K562 (cell line): ENCODE measurements at regions not wholly inside any gene's neighbourhood (a gene's known extent, or its start where the extent isn't known, plus 50 kb on each side); places are given as distances from the start of the nearest gene placed in this dataset.

Source experiments
- BCOR ChIP-seq: fragments of 450-650 bp; IDR thresholded peaks from 2 replicates; pipeline ENCODE4 v1.6.1; 2016
- BHLHE40 ChIP-seq: IDR thresholded peaks from 2 replicates; pipeline ENCODE4 v1.6.1; 2011; ENCODE audit warnings: low read length, improper control_type of control experiment
- CBX3 ChIP-seq, 2 experiments: IDR thresholded peaks; 1 replicate in 1 of 2; 2 replicates in 1 of 2; pipeline ENCODE4 v1.6.1; 2012; ENCODE audit warnings: inconsistent platforms in 2 of 2, low read length in 2 of 2, borderline replicate concordance in 1 of 2, control low read depth in 1 of 2
- MAFK ChIP-seq: IDR thresholded peaks from 2 replicates; pipeline ENCODE4 v1.6.1; 2011; ENCODE audit warnings: low read length, improper control_type of control experiment
- RAD21 ChIP-seq, 2 experiments: fragments of 250-450 bp in 1 of 2; fragments of 450-650 bp in 1 of 2; sonication (Bioruptor Pico) in 1 of 2; formaldehyde crosslinking in 1 of 2; IDR thresholded peaks in 1 of 2; conservative IDR thresholded peaks in 1 of 2; 2 replicates each; pipeline versions ENCODE4 v1.4.0 to v1.8.0; 2020 to 2022; ENCODE audit warnings: mild to moderate bottlenecking in 2 of 2, moderate library complexity in 1 of 2
- REST ChIP-seq, 2 experiments: fragments of 450-650 bp; formaldehyde crosslinking in 1 of 2; IDR thresholded peaks; 2 replicates each; pipeline versions ENCODE4 v1.4.0 to v1.6.1; 2014 to 2020; ENCODE audit warnings: mild to moderate bottlenecking in 2 of 2, borderline replicate concordance in 1 of 2, low read depth in 1 of 2
- SMARCA4 ChIP-seq: fragments of 450-650 bp; IDR thresholded peaks from 2 replicates; pipeline ENCODE4 v1.6.1; 2016
- TCF7L2 ChIP-seq: fragments of 150-350 bp; IDR thresholded peaks from 2 replicates; pipeline ENCODE4 v1.6.1; 2016; ENCODE audit warnings: low read depth, mild to moderate bottlenecking, low read length, moderate library complexity
- TEAD4 ChIP-seq, 2 experiments: sonication (generic) in 1 of 2; formaldehyde crosslinking in 1 of 2; IDR thresholded peaks; 2 replicates each; pipeline versions ENCODE4 v1.6.1 to v1.8.0; 2012 to 2022; ENCODE audit warnings: borderline replicate concordance in 1 of 2, inconsistent platforms in 1 of 2, low read length in 1 of 2, mild to moderate bottlenecking in 1 of 2, missing genetic modification reagents in 1 of 2
- ZBTB2 ChIP-seq: fragments of 450-650 bp; IDR thresholded peaks from 2 replicates; pipeline ENCODE4 v1.6.1; 2016; ENCODE audit warnings: antibody characterized with exemption
- ZBTB9 ChIP-seq: fragments of 450-650 bp; formaldehyde crosslinking; IDR thresholded peaks from 2 replicates; pipeline ENCODE4 v1.4.0; 2020; ENCODE audit warnings: mild to moderate bottlenecking, moderate library complexity
- ZNF12 ChIP-seq: sonication (generic); formaldehyde crosslinking; IDR thresholded peaks from 2 replicates; pipeline ENCODE4 v1.4.0; 2020; ENCODE audit warnings: mild to moderate bottlenecking, missing genetic modification reagents
- ZNF197 ChIP-seq: fragments of 200-800 bp; sonication (Bioruptor generic); IDR thresholded peaks from 2 replicates; pipeline ENCODE4 v1.6.1; 2016; ENCODE audit warnings: low read depth, missing genetic modification characterization, missing compliant biosample characterization
- ZNF311 ChIP-seq: fragments of 250-450 bp; sonication (Bioruptor Pico); IDR thresholded peaks from 2 replicates; pipeline ENCODE4 v1.4.0; 2020; ENCODE audit warnings: mild to moderate bottlenecking, moderate library complexity
- TF ChIP-seq, protein P1 (sequence below), 2 experiments: fragments of 250-450 bp in 1 of 2; fragments of 450-650 bp in 1 of 2; sonication (Bioruptor Pico) in 1 of 2; IDR thresholded peaks; 2 replicates each; pipeline versions ENCODE4 v1.6.1 to v1.8.0; 2016 to 2021; ENCODE audit warnings: mild to moderate bottlenecking in 2 of 2, moderate library complexity in 2 of 2, missing compliant biosample characterization in 1 of 2, missing genetic modification characterization in 1 of 2

DNA sequence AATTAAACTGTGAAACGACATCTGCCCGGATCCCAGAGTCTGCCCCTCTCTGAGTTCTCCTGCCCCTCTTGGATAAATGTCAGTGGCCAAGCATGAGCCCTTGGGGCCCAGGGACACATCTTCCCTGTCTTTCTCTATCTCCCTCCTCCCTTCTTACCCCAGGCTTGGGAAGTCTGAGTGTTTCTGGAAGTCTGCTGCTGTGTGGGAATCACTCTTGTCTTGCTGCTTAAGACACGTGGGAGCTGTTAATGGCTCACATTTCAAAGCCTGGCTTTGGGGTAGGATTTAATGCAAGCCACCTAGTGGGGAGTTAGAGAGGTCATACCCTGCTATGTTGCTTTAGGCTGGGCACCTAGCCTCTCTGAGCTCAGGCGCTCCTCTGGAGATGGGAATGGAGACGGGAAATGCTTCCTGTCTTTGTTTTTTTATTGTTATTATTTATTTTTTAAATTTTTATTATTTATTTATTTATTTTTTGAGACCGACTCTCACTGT is 218.5 kb upstream of the CIBAR2 start (continued):
- TF ChIP-seq REST (IDR thresholded peaks at IDR 0.05; ENCODE audit: borderline replicate concordance) (peak; percentile 41), REST (CRISPR knock-in tag; IDR thresholded peaks at IDR 0.05; ENCODE audit: low read depth) (no peak), BHLHE40 (peak; percentile 73), ZNF12 (CRISPR knock-in tag) (0 out of 2 replicates have a peak, but pooled peaks have one; percentile 7), TCF7L2 (no peak), ZNF197 (CRISPR knock-in tag) (no peak), ZBTB2 (0 out of 2 replicates have a peak, but pooled peaks have one; percentile 61), TEAD4 (IDR thresholded peaks at IDR 0.05; ENCODE audit: low read length) (0 out of 2 replicates have a peak, but pooled peaks have one; percentile 15), TEAD4 (CRISPR knock-in tag; IDR thresholded peaks at IDR 0.05; ENCODE audit: borderline replicate concordance) (no peak), SMARCA4 (0 out of 2 replicates have a peak, but pooled peaks have one; percentile 37), CBX3 (IDR thresholded peaks at IDR 0.05; ENCODE audit: borderline replicate concordance in 1 of 2, low read length in 2 of 2) (peak in 1 of 2 experiments; percentile 76; a peak in 1 of 3 replicates), ZBTB9 (no peak), RAD21 (CRISPR knock-in tag; conservative IDR thresholded peaks at IDR 0.05 in 1 of 2, IDR thresholded peaks at IDR 0.05 in 1 of 2) (peak; percentile 58 to 65), MAFK (no peak), ZNF311 (no peak), BCOR (peak; percentile 76)
- TF ChIP-seq, protein P1, sequence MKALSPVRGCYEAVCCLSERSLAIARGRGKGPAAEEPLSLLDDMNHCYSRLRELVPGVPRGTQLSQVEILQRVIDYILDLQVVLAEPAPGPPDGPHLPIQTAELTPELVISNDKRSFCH (CRISPR knock-in tag; IDR thresholded peaks at IDR 0.05): no peak
- TF ChIP-seq, protein P1 (tag; IDR thresholded peaks at IDR 0.05): peak; percentile 85; the same call in 1 of the 2 replicates
